ENCODE measurements at regions not wholly inside any gene's neighbourhood (a gene's known extent, or its start where the extent isn't known, plus 50 kb on each side); places are given as distances from the start of the nearest gene placed in this dataset.

DNA sequence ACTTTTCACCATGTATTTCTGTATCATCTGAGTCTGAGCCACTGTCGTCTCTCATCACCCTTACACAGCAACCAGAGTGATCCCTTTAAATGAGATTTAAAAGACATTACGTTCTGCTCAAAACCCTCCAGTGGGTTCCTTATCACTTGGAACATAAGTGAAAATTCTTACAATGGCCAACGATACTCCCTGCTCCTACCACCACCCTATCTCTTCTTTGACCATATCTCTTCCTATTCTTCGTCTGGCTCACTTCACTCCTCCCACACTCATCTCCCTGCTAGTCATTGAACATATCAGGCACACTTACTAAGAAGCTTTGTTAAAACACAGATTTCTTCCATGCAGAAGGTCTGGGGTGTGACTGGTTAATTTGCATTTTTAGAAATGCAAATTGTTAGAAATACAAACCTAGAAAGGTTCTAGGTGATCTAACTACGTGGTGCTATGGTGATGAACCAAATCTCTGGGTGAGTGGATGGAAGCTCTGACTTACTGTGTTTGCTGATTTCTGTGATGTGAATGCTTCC lies 166.6 kb upstream of the CD180 start:
- Histone ChIP-seq H3K27me3 (replicated peaks) (no peaks in the 10 kb centered on the region), H3K9me3 (replicated peaks) (no peaks in the 10 kb centered on the region), H3K4me1 (replicated peaks) (no peaks in the 10 kb centered on the region), H3K36me3 (no peaks in the 10 kb centered on the region), H3K4me3 (no peak overlapping the region), H3K27ac (no peak overlapping the region)
- no peak for DNase-seq (ENCODE audit: low read depth in 1 of 2, low spot score in 2 of 2)

DNA sequence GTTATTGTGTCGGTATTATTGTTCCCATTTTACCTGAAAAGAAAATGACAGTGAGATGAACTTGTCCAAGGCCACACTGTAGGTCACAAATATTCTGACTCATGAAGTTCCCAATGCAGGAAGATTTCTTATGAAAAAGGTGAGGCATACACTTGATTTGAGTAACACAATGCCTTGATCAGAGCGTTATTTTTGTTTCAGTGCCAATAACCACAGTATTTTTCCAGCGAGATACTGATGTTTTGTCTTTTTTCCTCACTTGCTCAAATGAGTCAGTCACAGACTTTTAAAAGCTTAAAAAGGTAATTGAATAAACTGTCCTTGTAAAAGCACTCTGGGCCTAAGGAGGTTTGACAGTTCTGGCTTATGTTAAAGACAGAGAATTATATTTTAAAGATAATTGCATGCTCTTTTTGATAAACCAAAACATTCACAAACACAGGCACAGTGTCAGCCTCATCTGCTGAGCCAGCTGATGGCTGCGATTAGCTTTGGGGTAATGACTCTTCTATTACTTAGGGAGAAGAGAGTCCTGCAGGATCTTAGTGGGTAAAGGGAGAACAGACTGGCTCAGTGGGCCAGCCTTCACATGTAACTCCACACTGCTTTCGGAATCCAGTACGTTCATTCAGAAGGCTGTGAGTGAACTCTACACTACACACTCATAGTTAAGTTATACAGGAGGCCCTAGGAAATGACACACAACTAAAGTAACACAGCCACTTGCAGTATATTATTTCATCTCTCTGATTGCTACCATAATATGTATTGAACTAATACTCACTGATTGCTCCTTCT lies 165.5 kb upstream of the CD180 start:
- DNase-seq (ENCODE audit: low read depth in 1 of 2, low spot score in 2 of 2), result no peak
- Histone ChIP-seq H3K27me3 (replicated peaks) (no peaks in the 10 kb centered on the region), H3K36me3 (no peaks in the 10 kb centered on the region), H3K4me3 (no peak overlapping the region), H3K4me1 (replicated peaks) (no peaks in the 10 kb centered on the region), H3K9me3 (replicated peaks) (no peaks in the 10 kb centered on the region), H3K27ac (no peak overlapping the region)

DNA sequence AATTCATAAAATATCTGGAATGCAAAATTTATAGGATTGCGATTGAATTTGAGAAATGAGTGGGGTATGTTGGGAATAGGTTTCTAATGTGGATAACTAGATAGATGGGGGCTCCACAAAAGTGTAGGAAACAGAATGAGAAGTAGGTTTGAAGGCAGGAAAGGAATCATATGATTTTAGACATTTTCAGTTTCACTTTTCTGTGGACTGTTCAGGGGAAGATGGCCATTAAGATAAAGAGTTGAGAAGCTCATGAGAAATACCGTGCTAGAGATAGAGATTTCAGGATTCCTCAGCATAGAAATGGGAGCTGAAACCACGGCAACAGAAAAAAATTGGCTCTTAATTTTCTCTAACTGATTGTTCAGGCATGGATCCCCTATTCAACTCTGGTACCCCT lies 163.4 kb upstream of the CD180 start:
- Histone ChIP-seq H3K4me3 (no peak overlapping the region), H3K9me3 (replicated peaks) (no peaks in the 10 kb centered on the region), H3K27ac (no peak overlapping the region), H3K36me3 (no peaks in the 10 kb centered on the region), H3K4me1 (replicated peaks) (no peaks in the 10 kb centered on the region), H3K27me3 (replicated peaks) (no peaks in the 10 kb centered on the region)
- no peak for DNase-seq (ENCODE audit: low read depth in 1 of 2, low spot score in 2 of 2)

DNA sequence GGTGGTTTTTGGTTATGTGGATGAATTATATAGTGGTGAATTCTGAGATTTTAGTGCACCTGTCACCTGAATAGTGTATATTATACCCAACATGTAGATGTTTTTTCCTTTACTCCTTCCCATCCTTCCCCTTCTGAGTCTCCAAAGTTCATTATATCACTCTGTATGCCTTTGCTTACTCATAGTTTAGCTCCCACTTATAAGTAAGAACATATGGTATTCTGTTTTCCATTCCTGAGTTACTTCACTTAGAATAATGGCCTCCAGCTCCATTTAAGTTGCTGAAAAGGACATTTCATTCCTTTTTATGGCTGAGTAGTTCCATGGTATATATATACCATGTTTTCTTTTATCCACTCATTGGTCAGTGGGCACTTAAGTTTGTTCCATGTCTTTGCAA lies 161.6 kb upstream of the CD180 start:
- Histone ChIP-seq H3K27me3 (replicated peaks) (no peaks in the 10 kb centered on the region), H3K4me3 (no peak overlapping the region), H3K4me1 (replicated peaks) (peaks cover 14% of the 10 kb centered on the region), H3K27ac (no peak overlapping the region), H3K9me3 (replicated peaks) (no peaks in the 10 kb centered on the region), H3K36me3 (no peaks in the 10 kb centered on the region)
- DNase-seq (ENCODE audit: low read depth in 1 of 2, low spot score in 2 of 2), result no peak

DNA sequence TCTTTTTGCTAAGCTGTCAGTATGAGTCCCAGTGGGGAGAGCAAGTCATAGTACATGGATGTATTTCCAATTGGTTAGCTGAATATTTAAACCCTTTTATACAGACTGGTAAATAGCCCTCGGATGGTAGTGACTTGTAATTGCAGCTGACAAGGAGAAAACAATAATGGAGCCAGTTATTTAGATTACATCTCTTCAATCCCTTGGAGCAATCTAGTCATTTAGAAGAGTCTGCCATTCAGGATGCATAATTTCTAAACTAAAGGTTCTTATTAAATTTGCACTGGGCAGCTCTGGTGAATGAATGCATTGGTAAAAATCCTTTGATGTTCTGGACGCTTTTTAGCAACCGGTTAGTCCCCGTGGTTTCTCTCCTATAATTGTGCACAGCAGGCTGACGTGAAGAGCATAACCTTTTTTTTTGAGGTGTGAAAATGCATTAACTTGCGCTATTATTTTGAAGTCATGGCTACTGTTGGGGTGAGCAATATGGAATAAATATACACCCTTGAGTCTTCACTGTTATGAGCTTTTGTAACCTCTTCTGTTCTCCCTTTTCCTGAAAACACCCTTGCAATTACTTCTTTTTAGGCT lies 158.6 kb upstream of the CD180 start:
- Histone ChIP-seq H3K4me1 (replicated peaks) (peaks cover 25% of the 10 kb centered on the region), H3K27me3 (replicated peaks) (no peaks in the 10 kb centered on the region), H3K4me3 (no peak overlapping the region), H3K36me3 (no peaks in the 10 kb centered on the region), H3K27ac (no peak overlapping the region), H3K9me3 (replicated peaks) (no peaks in the 10 kb centered on the region)
- DNase-seq (ENCODE audit: low read depth in 1 of 2, low spot score in 2 of 2), result no peak

DNA sequence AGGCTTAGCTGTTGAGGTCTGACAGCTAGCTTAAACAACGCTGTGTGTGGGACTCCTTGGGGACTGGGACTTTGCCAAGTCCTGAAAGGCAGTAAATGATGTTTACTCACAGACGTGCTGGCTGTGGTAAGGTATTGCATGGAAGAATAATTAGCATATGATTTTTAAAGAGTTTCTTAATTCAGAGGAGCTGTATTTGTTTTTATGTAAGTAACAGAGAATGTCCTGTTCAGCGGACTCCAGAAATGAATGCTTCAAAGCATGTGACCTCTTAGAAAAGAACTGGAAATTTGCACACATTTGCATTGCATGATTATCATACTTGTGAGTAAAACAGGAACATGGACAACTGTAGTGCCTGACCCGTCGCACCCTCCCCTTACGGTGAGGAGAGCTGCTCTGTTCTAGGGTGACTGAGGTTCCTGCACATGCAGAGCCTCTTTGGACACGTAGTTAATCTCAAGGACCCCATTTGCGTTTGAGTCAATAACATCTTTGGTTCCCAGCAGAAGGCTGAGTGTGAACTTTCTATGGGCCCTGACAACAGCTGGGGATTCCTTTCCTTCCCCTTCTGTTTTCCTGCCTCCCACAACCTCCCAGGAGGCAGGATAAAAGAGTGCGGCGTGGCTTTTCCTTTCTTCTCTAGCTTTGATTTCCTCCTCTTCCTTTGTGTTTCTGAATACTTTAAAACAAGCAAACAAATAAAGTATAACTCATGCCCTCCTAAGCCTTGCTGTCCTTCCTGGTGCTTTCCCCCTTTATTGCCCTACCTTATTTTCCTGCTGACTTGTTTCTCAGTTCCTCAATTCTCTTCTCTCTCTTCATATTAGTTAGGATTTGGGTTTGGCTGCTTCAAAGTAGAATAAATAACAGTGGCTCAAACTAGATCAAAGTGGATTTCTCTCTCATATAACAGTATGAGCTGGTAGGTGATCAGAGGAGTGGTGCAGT lies 157.2 kb upstream of the CD180 start:
- H3K4me1 ChIP-seq (replicated peaks), result peaks cover 29% of the 10 kb centered on the region
- no peak overlapping the region for H3K4me3 ChIP-seq
- no peaks in the 10 kb centered on the region for H3K27me3 ChIP-seq (replicated peaks)
- no peaks in the 10 kb centered on the region for H3K36me3 ChIP-seq
- DNase-seq (ENCODE audit: low read depth in 1 of 2, low spot score in 2 of 2), result peak in 1 of 2 experiments; percentile 56
- no peak overlapping the region for H3K27ac ChIP-seq
- no peaks in the 10 kb centered on the region for H3K9me3 ChIP-seq (replicated peaks)

DNA sequence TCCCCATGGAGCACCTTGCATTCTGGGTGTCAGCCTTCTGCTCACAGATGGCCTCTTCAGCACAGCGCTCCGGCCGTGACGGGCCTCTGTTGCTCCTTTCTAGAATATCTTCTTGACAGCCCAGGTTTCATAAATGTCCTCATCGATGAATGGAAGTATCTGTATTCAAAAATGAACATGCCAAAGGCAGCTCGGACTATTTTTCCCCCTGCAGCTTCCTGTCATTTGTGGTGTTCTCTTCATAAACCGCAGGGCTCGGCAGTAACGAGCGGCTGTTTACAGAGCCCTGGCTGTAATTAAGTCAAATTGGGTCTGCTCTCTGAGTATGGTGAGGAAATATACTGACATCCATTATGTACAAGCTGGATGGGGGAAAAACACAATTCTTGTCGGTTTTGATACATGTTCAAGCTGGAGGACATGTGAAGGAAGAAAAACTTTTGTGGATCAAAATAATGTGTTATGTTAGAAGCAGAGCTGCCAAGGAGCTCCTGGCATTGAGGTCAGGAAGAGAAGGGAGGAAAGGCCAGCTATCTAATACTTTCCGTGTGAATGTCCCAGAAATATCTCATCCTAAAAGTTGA lies 154.1 kb upstream of the CD180 start:
- no peaks in the 10 kb centered on the region for H3K27me3 ChIP-seq (replicated peaks)
- peaks cover 29% of the 10 kb centered on the region for H3K4me1 ChIP-seq (replicated peaks)
- H3K36me3 ChIP-seq, result no peaks in the 10 kb centered on the region
- H3K27ac ChIP-seq, result no peak overlapping the region
- DNase-seq (ENCODE audit: low read depth in 1 of 2, low spot score in 2 of 2), result peak in 1 of 2 experiments; percentile 17
- no peak overlapping the region; the same call in 1 of the 2 replicates for H3K4me3 ChIP-seq
- H3K9me3 ChIP-seq (replicated peaks), result no peaks in the 10 kb centered on the region

DNA sequence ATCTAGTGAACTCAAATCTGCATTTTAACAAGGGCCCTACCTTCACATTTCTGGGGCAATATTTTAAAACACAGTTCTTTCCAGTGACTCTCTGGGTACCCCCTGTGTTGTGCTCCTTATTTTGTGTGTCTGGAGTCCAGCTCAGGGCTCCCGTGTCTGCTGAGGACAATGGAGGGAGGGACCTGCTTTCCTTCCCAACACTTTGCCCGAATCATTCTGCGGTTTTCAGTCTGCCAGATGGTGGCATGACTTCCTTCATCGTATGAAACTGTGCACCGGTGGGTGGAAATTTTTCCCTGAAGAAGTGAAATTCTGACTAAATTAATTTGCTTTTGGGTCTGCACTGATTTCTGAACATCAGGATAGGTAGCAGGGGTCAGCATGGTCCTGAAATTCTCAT lies 153.6 kb upstream of the CD180 start:
- Histone ChIP-seq H3K4me1 (replicated peaks) (peaks cover 29% of the 10 kb centered on the region), H3K4me3 (no peak overlapping the region; the same call in 1 of the 2 replicates)

DNA sequence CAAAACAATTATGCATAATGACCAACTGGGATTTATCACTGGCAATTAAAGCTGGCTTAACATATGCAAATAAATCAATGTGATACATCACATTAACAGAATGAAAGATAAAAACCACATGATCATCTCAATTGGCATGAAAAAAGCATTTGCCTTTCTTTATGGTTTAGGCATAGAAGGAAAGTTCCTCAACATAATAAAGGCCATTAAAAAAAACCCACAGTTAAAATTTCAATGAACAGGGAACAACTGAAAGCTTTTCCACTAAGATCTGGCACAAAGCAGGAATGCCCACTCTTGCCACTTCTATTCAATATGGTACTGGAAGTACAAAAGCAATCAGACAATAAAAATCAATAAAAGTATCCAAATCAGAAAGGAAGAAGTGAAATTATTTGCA lies 151.2 kb upstream of the CD180 start:
- Histone ChIP-seq H3K36me3 (no peaks in the 10 kb centered on the region), H3K27me3 (replicated peaks) (no peaks in the 10 kb centered on the region), H3K4me1 (replicated peaks) (peaks cover 11% of the 10 kb centered on the region), H3K9me3 (replicated peaks) (no peaks in the 10 kb centered on the region), H3K27ac (no peak overlapping the region), H3K4me3 (no peak overlapping the region)
- no peak for DNase-seq (ENCODE audit: low read depth in 1 of 2, low spot score in 2 of 2)

More for the DNA sequence above, 153.6 kb upstream of the CD180 start:
- Histone ChIP-seq H3K27me3 (replicated peaks) (no peaks in the 10 kb centered on the region), H3K9me3 (replicated peaks) (no peaks in the 10 kb centered on the region), H3K27ac (no peak overlapping the region), H3K36me3 (no peaks in the 10 kb centered on the region)
- peak in 1 of 2 experiments; percentile 20 for DNase-seq (ENCODE audit: low read depth in 1 of 2, low spot score in 2 of 2)

DNA sequence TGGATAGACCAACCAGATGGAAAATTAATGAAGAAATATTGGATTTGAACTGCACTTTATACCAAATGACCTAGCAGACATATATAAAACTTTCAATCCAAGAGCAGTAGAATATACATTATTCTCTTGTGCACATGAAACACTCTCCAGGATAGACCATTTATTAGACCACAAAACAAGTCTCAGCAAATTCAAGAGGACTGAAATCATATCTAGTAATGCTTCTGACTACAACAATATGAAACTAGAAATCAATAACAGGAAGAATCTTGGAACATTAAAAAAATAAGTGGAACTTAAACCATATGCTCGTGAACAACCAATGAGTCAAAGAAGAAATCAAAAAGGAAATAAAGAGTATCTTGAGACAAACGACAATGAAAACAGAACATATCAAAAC lies 150.0 kb upstream of the CD180 start:
- no peak for DNase-seq (ENCODE audit: low read depth in 1 of 2, low spot score in 2 of 2)
- no peak overlapping the region for H3K4me3 ChIP-seq
- H3K27me3 ChIP-seq (replicated peaks), result no peaks in the 10 kb centered on the region
- H3K9me3 ChIP-seq (replicated peaks), result no peaks in the 10 kb centered on the region
- no peaks in the 10 kb centered on the region for H3K36me3 ChIP-seq
- H3K4me1 ChIP-seq (replicated peaks), result peaks cover 11% of the 10 kb centered on the region
- no peak overlapping the region for H3K27ac ChIP-seq

DNA sequence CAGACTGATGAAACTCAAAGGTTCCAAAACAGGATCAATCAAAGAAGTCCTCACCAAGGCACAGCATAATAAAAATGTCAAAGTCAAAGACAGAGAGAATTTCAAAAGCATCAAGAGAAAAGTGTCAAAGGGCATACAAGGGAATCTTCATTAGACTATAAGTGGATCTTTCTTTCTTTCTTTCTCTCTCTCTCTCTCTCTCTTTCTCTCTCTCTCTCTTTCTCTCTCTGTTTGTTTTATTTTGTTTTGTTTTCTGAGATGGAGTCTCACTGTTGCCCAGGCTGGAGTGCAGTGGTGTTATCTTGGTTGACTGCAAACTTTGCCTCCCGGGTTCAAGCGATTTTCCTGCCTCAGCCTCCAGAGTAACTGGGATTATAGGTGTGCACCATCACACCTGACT lies 148.3 kb upstream of the CD180 start:
- H3K9me3 ChIP-seq (replicated peaks), result no peaks in the 10 kb centered on the region
- H3K27ac ChIP-seq, result no peak overlapping the region
- no peak for DNase-seq (ENCODE audit: low read depth in 1 of 2, low spot score in 2 of 2)
- H3K36me3 ChIP-seq, result no peaks in the 10 kb centered on the region
- H3K4me3 ChIP-seq, result no peak overlapping the region
- H3K4me1 ChIP-seq (replicated peaks), result peaks cover under 1% of the 10 kb centered on the region
- no peaks in the 10 kb centered on the region for H3K27me3 ChIP-seq (replicated peaks)

DNA sequence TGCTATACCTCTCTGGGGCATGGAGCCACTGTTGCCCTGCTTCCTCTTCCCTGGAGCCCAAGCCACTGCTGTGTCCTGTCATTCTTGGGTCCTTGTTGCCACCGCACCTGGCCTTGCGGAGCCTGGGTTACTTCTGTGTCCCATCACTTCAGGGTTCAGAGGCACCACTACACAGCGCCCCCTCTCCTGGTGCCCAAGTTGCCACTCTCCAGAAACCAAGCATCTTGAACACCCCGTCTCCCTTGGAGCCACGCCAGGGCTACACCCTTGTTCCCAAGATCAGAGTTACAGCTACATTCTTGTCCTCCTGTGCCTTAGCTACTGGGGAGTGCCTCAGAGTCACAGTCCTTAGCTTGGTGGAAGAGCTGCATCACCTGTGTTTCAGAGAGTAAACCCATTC lies 147.2 kb upstream of the CD180 start:
- no peaks in the 10 kb centered on the region for H3K4me1 ChIP-seq (replicated peaks)
- no peak for DNase-seq (ENCODE audit: low read depth in 1 of 2, low spot score in 2 of 2)
- no peaks in the 10 kb centered on the region for H3K9me3 ChIP-seq (replicated peaks)
- no peaks in the 10 kb centered on the region for H3K36me3 ChIP-seq
- no peak overlapping the region for H3K27ac ChIP-seq
- no peaks in the 10 kb centered on the region for H3K27me3 ChIP-seq (replicated peaks)
- H3K4me3 ChIP-seq, result no peak overlapping the region

DNA sequence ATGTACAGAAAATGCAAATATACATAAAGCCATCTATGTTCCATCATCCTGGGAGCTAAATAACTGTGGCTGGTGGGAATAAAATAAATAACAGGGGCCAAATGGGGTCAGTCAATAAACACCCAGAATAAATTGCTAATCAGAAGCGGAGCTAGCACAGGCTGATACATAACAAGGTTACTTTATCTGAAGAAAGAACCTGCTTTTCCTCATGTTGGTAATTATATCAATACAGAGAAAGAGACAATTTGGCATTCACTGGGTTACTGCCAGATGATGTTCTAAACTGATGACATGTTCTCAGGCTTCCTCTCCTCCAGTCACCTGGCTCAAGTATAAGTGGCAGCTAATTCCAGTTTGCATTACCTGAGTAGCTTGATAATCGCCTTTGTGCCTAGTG lies 144.9 kb upstream of the CD180 start:
- Histone ChIP-seq H3K4me3 (no peak overlapping the region), H3K27ac (no peak overlapping the region), H3K36me3 (no peaks in the 10 kb centered on the region), H3K27me3 (replicated peaks) (no peaks in the 10 kb centered on the region), H3K9me3 (replicated peaks) (no peaks in the 10 kb centered on the region), H3K4me1 (replicated peaks) (no peaks in the 10 kb centered on the region)
- no peak for DNase-seq (ENCODE audit: low read depth in 1 of 2, low spot score in 2 of 2)

All from SJSA1 (cell line).